H1 (cell line): ENCODE measurements at regions not wholly inside any gene's neighbourhood (a gene's known extent, or its start where the extent isn't known, plus 50 kb on each side); places are given as distances from the start of the nearest gene placed in this dataset.

Experiments used
- CHD2 ChIP-seq: IDR thresholded peaks from 2 replicates; pipeline ENCODE4 v1.6.1; 2012; ENCODE audit warnings: low read length, improper control_type of control experiment
- CHD7 ChIP-seq: fragments of 300-600 bp; sonication (generic); IDR thresholded peaks from 2 replicates; pipeline ENCODE4 v1.7.1; 2012; ENCODE audit warnings: low read length, moderate library complexity, mild to moderate bottlenecking, inconsistent platforms; ENCODE audit not compliant: insufficient replicate concordance
- EGR1 ChIP-seq: IDR thresholded peaks from 2 replicates; pipeline ENCODE4 v1.6.1; 2011; ENCODE audit warnings: low read depth, low read length, borderline replicate concordance
- POLR2AphosphoS5 ChIP-seq: IDR thresholded peaks from 2 replicates; pipeline ENCODE4 v1.6.1; 2011; ENCODE audit warnings: low read depth, low read length
- RXRA ChIP-seq: IDR thresholded peaks from 2 replicates; pipeline ENCODE4 v1.6.1; 2011; ENCODE audit warnings: low read depth, mild to moderate bottlenecking, low read length, moderate library complexity; ENCODE audit not compliant: insufficient read depth
- SIRT6 ChIP-seq: IDR thresholded peaks from one replicate; pipeline ENCODE4 v1.7.1; 2012; ENCODE audit warnings: low read length, inconsistent platforms
- SIX5 ChIP-seq: IDR thresholded peaks from 2 replicates; pipeline ENCODE4 v1.6.1; 2011; ENCODE audit warnings: mild to moderate bottlenecking, low read depth, low read length
- USF2 ChIP-seq: IDR thresholded peaks from 2 replicates; pipeline ENCODE4 v1.6.1; 2011; ENCODE audit warnings: low read length, improper control_type of control experiment

- TF ChIP-seq CHD7 (no peak), CHD2 (no peak), POLR2AphosphoS5 (no peak), EGR1 (no peak), RXRA (no peak), USF2 (no peak), SIRT6 (no peak), SIX5 (no peak)
Observed at GRCh38 chrX:38919202-38919601, 117.9 kb downstream of the MID1IP1 start (continued).
